Astrocyte of the cerebellum (primary cell): ENCODE measurements at regions not wholly inside any gene's neighbourhood (a gene's known extent, or its start where the extent isn't known, plus 50 kb on each side); places are given as distances from the start of the nearest gene placed in this dataset.

Experiments used
- DNase-seq: peaks from one replicate; pipeline ENCODE4 v3.0.0-alpha.2; 2011; ENCODE audit warnings: low read depth
- H3K4me3 ChIP-seq: 2 replicates; pipeline ENCODE4 v1.5.1; 2011; ENCODE audit warnings: mild to moderate bottlenecking, low read depth, low read length, moderate library complexity
- CTCF ChIP-seq: IDR thresholded peaks from 2 replicates; pipeline ENCODE4 v1.5.1; 2012; ENCODE audit warnings: low read length, low read depth, moderate library complexity, mild to moderate bottlenecking; ENCODE audit errors: missing control alignments
- in situ Hi-C: cut with HindIII; loops from 2 replicates; pipeline ENCODE4 v1.10.0; 2017; ENCODE audit warnings: low sequenced_read_pairs

- DNase-seq = no peak
- no peak for TF ChIP-seq CTCF
- H3K4me3 ChIP-seq = peak overlapping the region; percentile 48
- in situ Hi-C loops = no loop called here
These were observed 64.8 kb upstream of the PTGR2 start for GRCh38 chr14:73786636-73787485.

GRCh38 chr14:73785834-73786635 lies 65.6 kb upstream of the PTGR2 start:
- peak overlapping the region; percentile 48 for H3K4me3 ChIP-seq
- peak; percentile 27 for TF ChIP-seq CTCF
- DNase-seq = peak; percentile 71
- in situ Hi-C loops = no loop called here

GRCh38 chr14:73785336-73785833 lies 66.2 kb upstream of the PTGR2 start:
- DNase-seq = peak; percentile 75

GRCh38 chr14:73784988-73785313 lies 66.7 kb upstream of the PTGR2 start:
- in situ Hi-C loops = loop anchor here (5.0 kb wide), 1 partner anchor 38 kb away; no protein-coding TSS in a partner anchor
- peak overlapping the region; percentile 48 for H3K4me3 ChIP-seq
- TF ChIP-seq CTCF = no peak
- DNase-seq = no peak

More at GRCh38 chr14:73785336-73785833, 66.2 kb upstream of the PTGR2 start:
- no peak for TF ChIP-seq CTCF
- in situ Hi-C loops = no loop called here
- peak overlapping the region; percentile 48 for H3K4me3 ChIP-seq

- no peak for DNase-seq
- in situ Hi-C loops = loop anchor here (5.0 kb wide), 1 partner anchor 37 kb away; no protein-coding TSS in a partner anchor
- H3K4me3 ChIP-seq = no peak overlapping the region
- TF ChIP-seq CTCF = no peak
These were observed 67.2 kb upstream of the PTGR2 start for GRCh38 chr14:73784181-73784987.

GRCh38 chr14:73783107-73783727 lies 68.4 kb upstream of the PTGR2 start:
- no peak for TF ChIP-seq CTCF
- H3K4me3 ChIP-seq = no peak overlapping the region
- no peak for DNase-seq
- in situ Hi-C loops = loop anchor here (5.0 kb wide), 1 partner anchor 36 kb away; no protein-coding TSS in a partner anchor
